GM18526 (cell line): ENCODE measurements at regions not wholly inside any gene's neighbourhood (a gene's known extent, or its start where the extent isn't known, plus 50 kb on each side); places are given as distances from the start of the nearest gene placed in this dataset.

ENCODE experiments used
- POLR2A ChIP-seq: IDR thresholded peaks from 3 replicates; pipeline ENCODE4 v1.6.1; 2011; ENCODE audit not compliant: insufficient read length; ENCODE audit errors: extremely low read depth

- no peak for TF ChIP-seq POLR2A
Measured at GRCh38 chr14:58862416-58863160, 224.8 kb downstream of the DACT1 start.

- no peak for TF ChIP-seq POLR2A
Measured at GRCh38 chr14:58863661-58864345, 226.0 kb downstream of the DACT1 start.

DNA sequence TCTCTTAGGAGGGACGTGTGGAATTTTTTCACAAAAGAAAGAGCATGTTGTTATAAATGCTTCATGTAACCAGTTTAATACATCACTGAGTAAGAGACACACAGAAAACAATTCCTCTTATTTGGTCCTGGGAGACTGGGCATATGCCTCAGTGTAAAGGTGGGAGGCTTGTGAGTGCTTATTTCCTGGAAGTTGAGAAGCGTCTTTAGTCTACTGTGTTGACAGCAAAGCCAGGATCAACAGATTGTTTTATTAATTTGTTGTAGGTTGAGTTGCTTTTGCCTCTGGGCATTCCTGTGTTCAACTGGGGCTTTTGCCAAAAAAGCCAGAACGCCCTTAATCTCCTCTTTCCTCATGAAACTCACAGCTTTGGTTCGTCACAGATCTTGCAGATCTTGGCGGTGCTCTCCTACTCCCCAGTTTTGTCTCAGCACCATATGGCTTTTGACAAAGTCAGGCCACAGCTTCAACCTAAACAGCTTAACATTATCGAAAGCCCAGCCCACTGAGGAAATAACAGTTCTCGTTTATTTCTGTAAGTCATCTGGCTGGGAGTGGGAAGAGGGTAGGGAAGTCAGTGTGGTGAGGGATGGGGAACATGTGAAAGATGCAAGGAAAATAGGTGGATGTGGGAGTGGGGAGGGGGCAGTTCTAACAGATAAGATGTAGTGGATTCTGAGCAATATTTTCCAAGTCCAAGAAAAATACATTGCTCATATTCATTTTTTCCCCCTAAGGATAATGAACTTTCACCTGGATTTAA is 227.2 kb downstream of the DACT1 start:
- TF ChIP-seq POLR2A = no peak

GRCh38 chr14:58865514-58866281 is 227.9 kb downstream of the DACT1 start:
- no peak for TF ChIP-seq POLR2A

DNA sequence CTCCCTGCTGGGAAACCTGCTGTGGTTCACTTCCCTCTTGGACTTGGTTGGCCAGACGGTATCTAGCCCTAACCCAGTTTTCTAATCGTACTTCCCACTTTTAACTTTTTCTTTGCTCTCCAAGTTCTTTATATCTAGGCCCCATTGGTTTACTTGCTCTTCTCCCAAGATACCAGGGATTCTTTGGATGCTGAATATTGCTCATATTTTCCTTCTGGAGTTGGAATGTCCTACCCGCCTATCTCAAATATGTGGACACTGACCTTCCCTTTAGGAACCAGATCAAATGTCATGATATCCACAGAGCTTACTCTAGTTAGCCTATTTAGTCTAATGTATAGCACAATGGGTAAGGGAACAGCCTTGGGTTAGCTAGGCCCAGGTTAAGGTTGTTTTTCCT is 228.6 kb downstream of the DACT1 start:
- no peak for TF ChIP-seq POLR2A

- no peak for TF ChIP-seq POLR2A
Measured at GRCh38 chr14:58870961-58871360, 233.2 kb downstream of the DACT1 start.

DNA sequence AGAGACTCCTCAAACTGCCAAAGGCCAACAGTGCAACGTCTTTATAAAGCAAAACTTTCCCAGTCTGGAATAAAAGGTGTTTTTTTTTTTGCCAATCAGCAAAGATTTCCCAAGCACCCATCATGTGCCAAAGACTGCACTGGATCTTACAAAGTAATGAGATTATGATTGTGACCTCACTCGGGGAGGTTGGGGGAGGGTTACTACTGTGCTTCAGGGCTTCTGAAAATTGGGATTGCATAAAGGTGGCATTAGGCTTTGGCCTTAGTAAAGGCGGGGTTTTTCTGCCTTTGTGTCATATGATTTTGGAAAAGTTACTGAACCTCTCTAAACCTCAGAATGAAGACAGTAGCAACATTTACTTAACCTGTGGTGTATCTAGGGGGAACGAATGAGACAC is 233.8 kb downstream of the DACT1 start:
- TF ChIP-seq POLR2A = no peak

GRCh38 chr14:58872061-58872460 is 234.3 kb downstream of the DACT1 start:
- TF ChIP-seq POLR2A = no peak

- TF ChIP-seq POLR2A = no peak
Measured at GRCh38 chr14:58873228-58873953, 235.6 kb downstream of the DACT1 start.

DNA sequence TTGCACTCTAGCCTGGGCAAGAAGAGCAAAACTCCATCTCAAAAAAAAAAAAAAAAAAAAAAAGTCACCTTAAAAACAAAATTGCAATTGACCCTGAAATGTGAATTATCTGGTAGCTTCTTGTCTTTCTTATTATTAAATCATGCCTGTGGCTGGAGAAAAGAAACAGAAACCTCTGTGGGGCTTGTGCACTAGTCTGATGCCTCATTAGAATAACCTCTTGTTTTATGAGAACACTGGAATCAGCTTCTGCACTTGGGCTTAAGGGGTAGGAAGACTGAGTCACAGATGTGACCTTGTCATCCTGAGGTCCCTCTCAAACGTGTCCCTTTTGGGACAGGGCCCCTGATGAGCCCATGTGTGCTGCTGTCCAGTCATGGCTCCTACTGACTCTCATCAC is 237.9 kb downstream of the DACT1 start:
- TF ChIP-seq POLR2A = no peak

DNA sequence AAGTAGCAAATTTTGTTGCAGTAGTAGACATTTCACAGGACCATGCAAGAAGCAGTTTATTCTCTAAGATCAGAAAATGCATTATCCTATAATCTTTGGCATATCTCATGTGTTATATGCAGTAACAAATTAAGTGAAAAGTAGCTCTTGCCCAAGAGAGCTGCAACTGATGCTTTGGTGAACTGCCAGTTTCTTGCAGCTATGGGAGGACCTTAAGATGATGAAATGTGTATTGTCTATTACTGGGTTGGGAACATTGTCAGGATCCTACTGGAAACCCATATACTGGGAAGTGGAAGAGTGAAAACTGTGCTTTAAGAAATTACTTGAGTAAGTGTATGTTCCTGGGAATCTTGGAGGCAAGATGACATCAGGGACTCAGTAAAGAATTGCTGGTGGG is 238.8 kb downstream of the DACT1 start:
- no peak for TF ChIP-seq POLR2A

DNA sequence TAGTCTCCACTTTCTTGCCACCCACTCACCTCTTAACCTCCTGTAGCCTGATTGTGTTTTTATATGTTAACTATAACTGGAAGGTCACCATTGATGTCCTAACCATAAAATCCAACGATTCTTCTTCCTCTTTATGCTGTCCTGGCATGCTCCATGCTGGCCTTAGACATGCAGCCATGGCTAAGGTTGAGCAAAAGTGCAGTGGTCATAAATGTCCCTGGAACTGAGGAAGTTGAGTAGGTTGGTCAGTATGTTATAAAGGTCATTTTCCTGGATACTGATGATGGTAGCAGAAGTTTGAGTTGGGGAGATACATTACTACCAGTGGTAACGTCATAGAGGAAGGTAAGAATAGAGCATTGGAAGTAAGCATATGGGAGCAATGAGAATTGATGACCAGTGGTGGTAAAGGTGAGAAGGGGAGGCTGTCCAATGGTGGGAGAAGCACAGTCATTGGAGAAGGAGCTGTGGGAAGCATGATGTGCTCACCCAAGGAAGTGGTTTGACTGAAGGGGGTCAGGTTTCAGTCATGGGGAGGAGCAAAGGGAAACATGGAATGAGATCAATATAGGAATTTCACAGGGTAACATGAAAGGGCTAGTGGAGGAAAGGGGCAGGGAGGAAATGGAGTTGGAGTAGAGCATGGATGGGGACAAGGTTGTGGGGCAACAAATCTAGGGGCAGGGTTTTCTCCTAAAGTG is 240.8 kb downstream of the DACT1 start:
- no peak for TF ChIP-seq POLR2A

DNA sequence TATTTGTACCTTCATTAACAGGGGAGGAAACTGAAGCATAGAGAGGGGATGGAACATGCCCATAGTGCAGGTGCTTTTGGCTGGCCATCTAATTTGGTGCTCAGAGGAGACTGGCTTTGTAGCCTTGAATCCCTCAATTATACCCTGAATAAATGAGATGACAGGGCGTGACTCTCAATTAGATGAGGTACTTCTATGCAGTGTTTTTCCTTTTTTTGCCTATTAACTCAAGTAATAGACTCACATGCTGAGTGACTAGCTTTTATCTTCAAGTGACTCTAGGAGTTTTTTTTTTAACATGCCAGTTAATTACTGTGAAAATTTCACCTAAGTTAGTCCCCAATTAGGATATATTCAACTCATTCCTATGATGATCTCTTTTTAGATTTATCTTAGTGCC is 243.7 kb downstream of the DACT1 start:
- no peak for TF ChIP-seq POLR2A

DNA sequence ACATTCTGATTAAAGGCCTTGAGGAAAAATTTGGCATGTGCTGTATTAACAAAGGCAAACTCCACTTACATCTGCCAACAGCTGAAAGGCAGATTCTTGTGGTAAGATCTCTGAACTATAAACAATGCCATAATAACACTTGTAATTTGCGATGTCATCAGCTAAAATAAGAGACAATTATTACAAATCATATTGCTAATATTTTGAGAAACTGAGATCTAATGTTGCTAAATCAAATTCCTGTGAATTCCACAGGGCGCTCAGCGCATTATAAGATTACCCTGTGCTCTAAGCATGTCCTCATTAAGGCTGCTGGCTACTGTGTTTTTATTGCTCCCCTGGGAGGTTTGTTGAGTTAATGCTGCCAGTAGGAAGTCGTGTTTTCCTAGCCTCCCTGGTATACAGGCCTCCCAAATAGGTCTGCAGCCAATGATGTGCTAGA is 244.8 kb downstream of the DACT1 start:
- TF ChIP-seq POLR2A = no peak
